Skeletal muscle satellite cell (primary cell): ENCODE measurements at regions not wholly inside any gene's neighbourhood (a gene's known extent, or its start where the extent isn't known, plus 50 kb on each side); places are given as distances from the start of the nearest gene placed in this dataset.

Experiments used
- H3K27me3 ChIP-seq: 2 replicates; pipeline ENCODE4 v1.7.0; 2013; ENCODE audit warnings: low read length; ENCODE audit not compliant: control insufficient read depth, insufficient read depth
- H3K36me3 ChIP-seq: 2 replicates; pipeline ENCODE4 v1.7.0; 2013; ENCODE audit warnings: mild to moderate bottlenecking, control low read depth, low read length; ENCODE audit not compliant: insufficient read depth
- H3K4me1 ChIP-seq: 2 replicates; pipeline ENCODE4 v1.7.0; 2013; ENCODE audit warnings: low read length; ENCODE audit not compliant: control insufficient read depth, insufficient read depth
- H3K4me2 ChIP-seq: 2 replicates; pipeline ENCODE4 v1.7.0; 2013; ENCODE audit warnings: mild to moderate bottlenecking, low read length
- H3K4me3 ChIP-seq: 2 replicates; pipeline ENCODE4 v1.7.0; 2013; ENCODE audit warnings: low read length
- H3K9ac ChIP-seq: 2 replicates; pipeline ENCODE4 v1.7.0; 2013; ENCODE audit warnings: mild to moderate bottlenecking, low read depth, low read length, moderate library complexity
- H3K9me3 ChIP-seq: replicated peaks from 2 replicates; pipeline ENCODE4 v1.7.0; 2013; ENCODE audit warnings: mild to moderate bottlenecking, control low read depth, low read length

DNA sequence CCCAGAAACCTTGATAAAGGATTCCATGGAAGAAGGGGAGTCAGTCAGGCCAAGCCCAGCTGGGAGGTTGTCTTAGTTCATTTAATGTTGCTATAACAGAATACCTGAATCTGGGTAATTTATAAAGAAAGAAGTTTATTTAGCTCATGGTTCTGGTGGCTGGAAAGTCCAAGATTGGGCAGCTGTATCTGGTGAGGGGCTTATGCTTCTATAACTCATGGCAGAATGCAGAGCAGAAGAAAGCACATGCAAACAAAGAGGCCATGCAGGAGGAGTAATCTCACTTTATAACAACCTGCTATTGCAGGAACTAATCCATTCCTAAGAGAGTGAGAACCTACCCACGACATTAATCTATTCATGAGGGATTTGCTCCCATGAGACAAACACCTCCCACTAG lies 54.2 kb upstream of the ANKRD1 start:
- no peaks in the 10 kb centered on the region for H3K36me3 ChIP-seq
- no peak overlapping the region for H3K4me3 ChIP-seq
- no peaks in the 10 kb centered on the region for H3K9me3 ChIP-seq
- no peak overlapping the region for H3K9ac ChIP-seq
- H3K4me1 ChIP-seq, result peaks cover 5% of the 10 kb centered on the region
- H3K4me2 ChIP-seq, result no peak overlapping the region
- H3K27me3 ChIP-seq, result no peaks in the 10 kb centered on the region

DNA sequence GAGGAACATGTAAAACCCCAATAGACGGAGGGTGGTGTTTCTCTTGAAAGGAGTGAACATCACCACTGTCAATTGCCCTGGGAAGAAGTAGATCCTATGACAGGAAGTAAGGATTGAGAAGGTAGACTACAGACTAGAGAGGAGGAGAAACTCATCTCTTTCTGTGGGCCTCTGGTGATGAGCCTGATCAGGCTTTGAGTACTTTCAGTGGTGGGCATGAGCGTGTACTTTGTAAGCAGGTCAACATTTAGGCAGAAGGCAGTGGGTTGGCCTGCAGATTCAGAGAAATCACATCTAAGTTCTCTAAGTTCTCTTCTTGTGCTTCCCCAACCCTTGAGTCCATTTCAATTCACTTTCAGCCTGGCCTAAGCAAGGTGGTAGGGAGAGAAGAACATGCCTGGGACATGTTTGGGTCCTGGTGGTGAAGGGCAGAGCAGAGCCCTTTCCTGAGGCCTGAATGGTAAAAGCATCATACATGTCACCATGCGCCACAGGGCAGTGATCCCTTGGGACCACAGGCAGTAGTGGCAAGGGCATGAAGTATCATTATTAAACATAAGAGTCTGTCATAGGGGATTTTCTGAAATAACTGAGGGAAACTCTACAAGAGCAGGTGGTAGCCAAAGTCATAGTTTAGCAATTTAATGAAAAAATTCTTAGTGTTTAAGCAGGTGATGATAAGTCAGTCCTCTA lies 56.4 kb upstream of the ANKRD1 start:
- no peak overlapping the region for H3K9ac ChIP-seq
- no peaks in the 10 kb centered on the region for H3K4me1 ChIP-seq
- H3K36me3 ChIP-seq, result no peaks in the 10 kb centered on the region
- no peaks in the 10 kb centered on the region for H3K9me3 ChIP-seq
- H3K4me3 ChIP-seq, result no peak overlapping the region
- no peaks in the 10 kb centered on the region for H3K27me3 ChIP-seq
- no peak overlapping the region for H3K4me2 ChIP-seq

DNA sequence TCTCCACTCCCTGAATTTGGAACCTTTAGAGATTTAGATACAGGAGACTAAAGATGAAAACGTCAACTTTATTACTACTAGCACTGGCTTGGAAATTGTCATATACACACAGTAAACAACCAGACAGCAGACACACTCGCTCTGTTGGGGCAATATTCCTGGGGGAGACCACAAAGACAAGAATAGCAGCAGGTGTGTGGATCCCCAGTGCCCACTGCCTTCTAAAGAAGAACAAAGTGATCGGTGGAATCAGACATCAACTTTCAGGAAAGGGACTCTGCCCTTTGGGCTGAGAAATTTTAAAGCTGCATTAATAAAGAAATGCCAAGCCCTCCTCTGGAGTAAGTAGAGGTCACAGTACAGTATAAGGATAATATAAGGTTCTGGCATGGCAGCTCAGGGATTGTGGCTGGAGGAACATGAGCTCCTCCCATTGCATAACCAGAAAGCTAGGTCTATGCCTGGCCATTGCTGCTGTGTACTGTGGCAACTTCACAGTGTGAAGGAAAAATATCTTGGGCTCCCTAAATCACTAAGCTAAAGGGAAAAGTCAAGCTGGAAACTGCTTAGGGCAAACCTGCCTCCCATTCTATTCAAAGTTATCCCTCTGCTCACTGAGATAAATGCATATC lies 57.1 kb upstream of the ANKRD1 start:
- no peaks in the 10 kb centered on the region for H3K36me3 ChIP-seq
- H3K9ac ChIP-seq, result no peak overlapping the region
- no peaks in the 10 kb centered on the region for H3K9me3 ChIP-seq
- no peak overlapping the region for H3K4me2 ChIP-seq
- no peak overlapping the region for H3K4me3 ChIP-seq
- no peaks in the 10 kb centered on the region for H3K4me1 ChIP-seq
- H3K27me3 ChIP-seq, result no peaks in the 10 kb centered on the region

DNA sequence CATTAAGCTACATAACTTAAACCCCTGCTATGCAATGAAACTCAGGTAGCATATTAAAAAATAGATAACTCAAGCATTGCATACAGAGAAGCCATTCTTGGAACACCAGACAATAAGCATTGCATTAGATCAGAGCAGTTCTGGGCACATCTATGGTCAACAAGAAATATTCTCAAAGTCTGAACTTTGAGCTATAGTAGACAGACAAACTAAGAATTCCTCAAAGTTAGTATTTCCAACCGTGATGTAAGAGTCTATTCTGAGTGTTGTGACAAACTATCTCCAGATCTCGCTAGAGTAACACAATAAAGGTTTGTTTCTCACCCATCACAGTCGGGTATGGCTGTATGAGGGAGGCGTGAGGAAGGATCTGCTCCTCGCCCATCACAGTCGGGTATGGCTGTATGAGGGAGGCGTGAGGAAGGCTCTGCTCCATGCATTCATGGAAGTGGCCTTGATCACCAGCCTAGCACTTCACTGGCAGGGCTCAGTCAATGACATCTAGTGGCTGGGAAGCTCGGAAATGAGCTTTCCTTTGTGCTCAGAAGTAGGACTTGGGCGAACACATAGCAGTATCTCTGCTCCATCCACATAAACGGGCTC lies 61.6 kb upstream of the ANKRD1 start:
- no peak overlapping the region for H3K4me3 ChIP-seq
- no peak overlapping the region for H3K4me2 ChIP-seq
- no peaks in the 10 kb centered on the region for H3K36me3 ChIP-seq
- H3K9ac ChIP-seq, result no peak overlapping the region
- no peaks in the 10 kb centered on the region for H3K4me1 ChIP-seq
- H3K9me3 ChIP-seq, result no peaks in the 10 kb centered on the region
- no peaks in the 10 kb centered on the region for H3K27me3 ChIP-seq

DNA sequence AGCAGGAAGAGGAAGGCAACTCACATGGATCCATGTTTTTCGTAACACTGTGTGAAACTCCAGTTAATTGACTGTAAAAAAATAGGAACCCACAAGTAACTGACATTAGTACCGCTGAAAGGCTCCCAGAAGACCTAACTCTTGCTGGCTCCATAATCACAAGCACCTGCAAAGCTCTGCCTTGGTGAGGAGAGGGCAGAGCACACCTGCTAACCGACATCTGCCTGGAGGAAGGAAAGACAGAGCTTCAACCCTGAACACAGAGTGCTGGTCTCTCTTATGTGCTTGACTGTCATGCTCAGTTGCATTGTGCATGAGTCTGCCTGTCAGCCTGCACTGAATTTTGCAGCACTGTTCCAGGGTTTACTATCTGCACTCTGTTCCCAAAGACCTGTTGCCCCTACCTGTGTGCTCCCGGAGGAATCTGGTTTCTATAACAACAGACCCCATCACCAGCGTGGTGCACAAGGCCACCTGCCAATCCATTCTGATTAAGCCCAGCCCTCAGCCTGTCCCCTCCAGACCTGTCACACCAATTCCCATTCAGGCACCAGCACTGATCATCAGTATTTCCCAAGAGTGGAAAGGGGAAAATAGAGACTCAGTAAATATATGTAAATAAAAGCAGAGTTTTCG lies 63.1 kb upstream of the ANKRD1 start:
- no peaks in the 10 kb centered on the region for H3K4me1 ChIP-seq
- no peak overlapping the region for H3K4me2 ChIP-seq
- no peak overlapping the region for H3K4me3 ChIP-seq
- H3K9ac ChIP-seq, result no peak overlapping the region
- no peaks in the 10 kb centered on the region for H3K27me3 ChIP-seq
- H3K9me3 ChIP-seq, result no peaks in the 10 kb centered on the region
- H3K36me3 ChIP-seq, result no peaks in the 10 kb centered on the region

DNA sequence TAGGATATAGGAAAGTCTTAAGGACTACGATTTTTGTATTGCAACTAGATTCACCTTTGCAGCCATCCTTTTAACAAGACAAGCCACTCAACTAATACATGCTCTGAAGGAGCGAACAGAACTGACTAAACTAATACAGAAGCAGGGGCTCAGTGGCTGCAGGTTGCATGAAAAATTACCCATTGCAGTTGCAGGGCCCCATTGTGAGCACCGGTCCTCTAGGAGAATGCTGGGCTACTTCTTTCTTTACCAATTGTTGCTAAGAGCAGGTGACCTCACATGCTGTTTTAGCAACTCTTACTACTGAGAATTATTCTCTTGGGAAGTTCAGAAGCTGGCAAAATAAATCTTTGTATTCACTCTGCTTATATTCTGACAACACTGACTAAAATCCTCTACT lies 64.0 kb upstream of the ANKRD1 start:
- no peak overlapping the region for H3K4me3 ChIP-seq
- H3K9me3 ChIP-seq, result no peaks in the 10 kb centered on the region
- H3K27me3 ChIP-seq, result no peaks in the 10 kb centered on the region
- H3K4me2 ChIP-seq, result no peak overlapping the region
- H3K9ac ChIP-seq, result no peak overlapping the region
- H3K4me1 ChIP-seq, result no peaks in the 10 kb centered on the region
- no peaks in the 10 kb centered on the region for H3K36me3 ChIP-seq

DNA sequence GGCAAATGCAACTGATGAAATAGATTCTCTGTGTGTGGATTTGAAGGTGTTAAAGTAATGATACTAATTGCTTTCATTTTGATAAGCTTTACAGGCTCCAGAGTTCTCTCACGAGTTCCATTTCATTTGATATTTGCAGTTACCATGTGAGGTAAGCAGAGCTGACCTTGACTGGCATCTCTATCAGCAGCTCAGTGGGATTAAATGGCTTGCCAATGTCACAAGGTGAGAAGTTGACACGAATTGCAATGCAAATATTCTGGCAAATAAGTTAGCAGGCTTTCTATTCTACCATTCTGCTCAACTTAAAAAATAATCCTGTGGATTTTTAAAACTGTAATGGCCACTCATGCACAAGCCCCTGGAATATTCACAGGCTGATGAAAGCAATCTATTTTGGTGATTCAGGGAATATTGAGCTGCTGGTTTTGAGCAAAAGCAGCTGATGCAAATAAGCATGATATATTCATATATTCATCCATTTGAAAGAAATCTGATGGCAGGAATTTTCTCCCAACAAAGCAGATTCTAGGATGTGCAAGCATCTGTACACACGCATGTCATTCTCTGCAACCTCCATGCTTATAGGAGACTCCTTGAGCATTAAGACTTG lies 64.5 kb upstream of the ANKRD1 start:
- Histone ChIP-seq H3K27me3 (no peaks in the 10 kb centered on the region), H3K9ac (no peak overlapping the region), H3K36me3 (no peaks in the 10 kb centered on the region), H3K4me1 (no peaks in the 10 kb centered on the region), H3K4me3 (no peak overlapping the region), H3K4me2 (no peak overlapping the region), H3K9me3 (no peaks in the 10 kb centered on the region)

DNA sequence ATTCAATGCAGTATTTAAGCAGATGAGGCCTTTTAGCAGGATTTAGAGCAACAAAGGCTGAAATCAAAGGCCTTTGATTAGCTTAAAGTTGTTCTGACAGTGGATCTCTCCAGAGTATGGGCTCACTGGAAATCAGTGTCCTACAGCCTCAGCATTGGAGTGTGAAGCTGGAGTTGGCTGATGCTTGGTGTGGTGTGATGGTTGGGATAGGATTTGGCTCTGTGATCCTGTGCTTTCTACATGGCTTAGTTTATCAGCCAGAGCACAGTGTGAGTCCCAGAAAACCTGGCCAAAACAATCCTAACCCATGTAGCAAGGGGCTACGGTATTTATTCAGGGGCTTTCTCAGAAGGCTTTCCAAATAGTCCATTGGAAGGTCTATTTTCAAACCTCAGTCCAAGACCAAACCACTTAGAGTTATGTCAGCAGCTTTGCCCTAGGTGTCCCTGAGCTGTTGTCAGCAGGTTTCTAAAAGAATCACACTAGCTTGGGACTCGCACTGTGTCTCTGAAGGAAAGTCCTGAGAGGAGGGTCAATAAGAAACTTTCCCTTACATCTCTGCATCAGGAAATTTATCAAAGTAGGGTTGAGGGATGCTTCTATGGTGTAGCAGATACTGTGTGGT lies 65.4 kb upstream of the ANKRD1 start:
- no peak overlapping the region for H3K4me2 ChIP-seq
- H3K36me3 ChIP-seq, result no peaks in the 10 kb centered on the region
- H3K4me1 ChIP-seq, result no peaks in the 10 kb centered on the region
- H3K9me3 ChIP-seq, result no peaks in the 10 kb centered on the region
- no peak overlapping the region for H3K4me3 ChIP-seq
- H3K27me3 ChIP-seq, result no peaks in the 10 kb centered on the region
- H3K9ac ChIP-seq, result no peak overlapping the region

DNA sequence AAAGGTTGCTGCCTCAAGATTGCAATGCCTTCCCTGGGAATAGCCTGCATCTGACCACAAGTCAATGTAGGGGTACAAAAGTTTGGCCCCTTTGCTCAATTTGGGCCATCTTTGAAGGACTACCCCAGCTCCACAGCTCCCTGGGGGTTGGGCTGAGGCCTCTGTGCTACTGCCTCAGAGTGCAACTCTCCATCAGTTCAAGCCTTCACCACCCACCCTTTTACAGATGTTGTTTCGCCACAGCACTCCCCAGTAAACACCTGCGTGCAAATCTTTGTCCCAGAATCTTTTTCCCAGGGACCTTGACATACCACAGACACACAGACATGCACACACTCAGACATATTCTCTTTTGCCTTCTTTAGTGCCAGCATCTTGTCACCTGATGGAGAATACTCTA lies 66.0 kb upstream of the ANKRD1 start:
- no peak overlapping the region for H3K4me3 ChIP-seq
- no peaks in the 10 kb centered on the region for H3K36me3 ChIP-seq
- no peak overlapping the region for H3K9ac ChIP-seq
- H3K9me3 ChIP-seq, result no peaks in the 10 kb centered on the region
- H3K4me2 ChIP-seq, result no peak overlapping the region
- H3K4me1 ChIP-seq, result no peaks in the 10 kb centered on the region
- H3K27me3 ChIP-seq, result no peaks in the 10 kb centered on the region

DNA sequence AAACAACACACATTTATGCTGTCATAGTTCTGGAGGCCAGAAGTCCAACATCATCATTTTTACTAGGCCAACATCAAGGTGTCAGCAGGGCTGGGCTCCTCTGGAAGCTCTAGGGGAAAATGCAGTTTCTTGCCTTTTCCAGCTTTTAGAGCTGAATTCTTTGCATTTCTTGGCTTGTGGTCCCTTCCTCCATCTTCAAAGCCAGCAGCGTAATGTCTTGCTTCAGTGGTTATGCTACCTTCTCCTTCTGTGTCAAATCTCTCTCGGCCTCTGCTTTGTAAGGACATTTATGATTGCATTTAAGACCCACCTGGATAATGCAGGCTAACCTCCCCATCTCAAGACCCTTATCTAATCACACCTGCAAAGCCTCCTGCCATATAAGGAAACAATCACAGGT lies 66.5 kb upstream of the ANKRD1 start:
- Histone ChIP-seq H3K4me1 (no peaks in the 10 kb centered on the region), H3K9me3 (no peaks in the 10 kb centered on the region), H3K4me2 (no peak overlapping the region), H3K4me3 (no peak overlapping the region), H3K27me3 (no peaks in the 10 kb centered on the region), H3K36me3 (no peaks in the 10 kb centered on the region), H3K9ac (no peak overlapping the region)

DNA sequence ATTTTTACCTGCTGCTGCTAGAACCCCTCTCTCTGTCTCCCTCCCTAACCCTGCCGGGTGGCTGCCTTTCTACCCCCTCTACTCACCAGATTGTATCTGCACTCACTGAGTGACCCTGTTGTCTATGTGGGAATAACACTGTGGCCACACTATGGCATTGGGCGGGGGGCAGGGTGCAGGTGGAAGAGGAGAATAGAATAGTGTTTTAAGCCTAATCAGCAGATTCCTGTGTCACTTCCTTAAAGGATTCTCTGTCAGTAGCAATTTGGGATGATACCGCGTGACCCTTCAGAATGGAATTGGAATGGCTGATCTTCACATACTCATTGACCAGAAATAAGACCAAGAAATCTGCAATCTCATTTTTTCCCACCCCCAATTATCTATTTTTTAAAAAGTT lies 67.1 kb upstream of the ANKRD1 start:
- no peak overlapping the region for H3K4me3 ChIP-seq
- H3K9ac ChIP-seq, result no peak overlapping the region
- H3K9me3 ChIP-seq, result no peaks in the 10 kb centered on the region
- no peak overlapping the region for H3K4me2 ChIP-seq
- no peaks in the 10 kb centered on the region for H3K27me3 ChIP-seq
- no peaks in the 10 kb centered on the region for H3K4me1 ChIP-seq
- H3K36me3 ChIP-seq, result no peaks in the 10 kb centered on the region
